ENCODE measurements at regions not wholly inside any gene's neighbourhood (a gene's known extent, or its start where the extent isn't known, plus 50 kb on each side); places are given as distances from the start of the nearest gene placed in this dataset.

GRCh38 chr12:31872831-31873604 lies 86.2 kb upstream of the RESF1 start:
- intact Hi-C loops (cut with DNase I; ENCODE audit: low total_unique reads) = no loop called here
- Histone ChIP-seq H3K27ac (no peak overlapping the region), H3K27me3 (no peaks in the 10 kb centered on the region), H3K9me3 (no peaks in the 10 kb centered on the region), H3K4me1 (peaks cover 0 to 6% (median 0%) of the 10 kb centered on the region in 4 donors), H3K4me3 (no peak overlapping the region), H3K36me3 (no peaks in the 10 kb centered on the region)
- in situ Hi-C loops (cut with MboI; ENCODE audit: low pct_ligation_motif_present in 1 of 4, low pct_unique_long_range_greater_than_20kb in 1 of 4, low sequenced_read_pairs in 3 of 4) = no loop called here
- no peak for DNase-seq
- WGBS, 2 donors (ENCODE audit: low coverage in 1 of 2) = 76 to 78% methylated on average over 13 to 19 of the region's 19 CpGs
- no peak for TF ChIP-seq POLR2AphosphoS5 (IDR thresholded peaks at IDR 0.05)
- TF ChIP-seq POLR2A (IDR thresholded peaks at IDR 0.05) = no peak
- TF ChIP-seq, protein P1, sequence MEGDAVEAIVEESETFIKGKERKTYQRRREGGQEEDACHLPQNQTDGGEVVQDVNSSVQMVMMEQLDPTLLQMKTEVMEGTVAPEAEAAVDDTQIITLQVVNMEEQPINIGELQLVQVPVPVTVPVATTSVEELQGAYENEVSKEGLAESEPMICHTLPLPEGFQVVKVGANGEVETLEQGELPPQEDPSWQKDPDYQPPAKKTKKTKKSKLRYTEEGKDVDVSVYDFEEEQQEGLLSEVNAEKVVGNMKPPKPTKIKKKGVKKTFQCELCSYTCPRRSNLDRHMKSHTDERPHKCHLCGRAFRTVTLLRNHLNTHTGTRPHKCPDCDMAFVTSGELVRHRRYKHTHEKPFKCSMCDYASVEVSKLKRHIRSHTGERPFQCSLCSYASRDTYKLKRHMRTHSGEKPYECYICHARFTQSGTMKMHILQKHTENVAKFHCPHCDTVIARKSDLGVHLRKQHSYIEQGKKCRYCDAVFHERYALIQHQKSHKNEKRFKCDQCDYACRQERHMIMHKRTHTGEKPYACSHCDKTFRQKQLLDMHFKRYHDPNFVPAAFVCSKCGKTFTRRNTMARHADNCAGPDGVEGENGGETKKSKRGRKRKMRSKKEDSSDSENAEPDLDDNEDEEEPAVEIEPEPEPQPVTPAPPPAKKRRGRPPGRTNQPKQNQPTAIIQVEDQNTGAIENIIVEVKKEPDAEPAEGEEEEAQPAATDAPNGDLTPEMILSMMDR (IDR thresholded peaks at IDR 0.05) = no peak
- no peak for TF ChIP-seq EP300 (IDR thresholded peaks at IDR 0.05; ENCODE audit: low read depth)

DNA sequence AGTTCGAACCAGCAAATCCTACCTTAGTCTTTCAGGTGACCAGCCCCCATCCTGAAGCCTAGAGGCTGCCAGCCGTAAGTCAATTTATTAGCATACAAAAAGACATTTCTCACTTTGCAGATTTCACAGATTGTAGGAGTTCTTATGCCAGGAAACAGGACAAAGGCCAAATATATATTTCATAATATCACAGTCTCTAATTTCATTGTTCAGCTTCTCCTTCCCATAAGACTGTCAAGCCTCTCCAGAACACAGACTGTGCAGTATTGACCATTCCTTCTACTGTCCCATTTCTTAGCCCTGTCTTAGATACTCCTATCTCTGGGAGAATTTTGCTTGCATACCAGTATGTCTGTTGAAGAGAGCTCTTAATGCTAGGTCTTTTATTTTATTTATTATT lies 89.2 kb upstream of the RESF1 start:
- no peaks in the 10 kb centered on the region for H3K36me3 ChIP-seq
- no peak overlapping the region for H3K27ac ChIP-seq
- in situ Hi-C loops (cut with MboI; ENCODE audit: low pct_ligation_motif_present in 1 of 4, low pct_unique_long_range_greater_than_20kb in 1 of 4, low sequenced_read_pairs in 3 of 4) (no loop called here), intact Hi-C loops (cut with DNase I; ENCODE audit: low total_unique reads) (no loop called here)
- H3K9me3 ChIP-seq = no peaks in the 10 kb centered on the region
- no peak for TF ChIP-seq POLR2AphosphoS5 (IDR thresholded peaks at IDR 0.05)
- TF ChIP-seq POLR2A (IDR thresholded peaks at IDR 0.05) = no peak
- TF ChIP-seq, protein P1 (IDR thresholded peaks at IDR 0.05) = no peak
- TF ChIP-seq EP300 (IDR thresholded peaks at IDR 0.05; ENCODE audit: low read depth) = no peak
- DNase-seq = no peak
- 91% methylated on average over 2 of the region's 2 CpGs; no CpG with 5 or more reads in 1 of the 2 donors for WGBS, 2 donors (ENCODE audit: low coverage in 1 of 2)
- H3K4me3 ChIP-seq = no peak overlapping the region
- no peaks in the 10 kb centered on the region for H3K27me3 ChIP-seq
- H3K4me1 ChIP-seq = no peaks in the 10 kb centered on the region

DNA sequence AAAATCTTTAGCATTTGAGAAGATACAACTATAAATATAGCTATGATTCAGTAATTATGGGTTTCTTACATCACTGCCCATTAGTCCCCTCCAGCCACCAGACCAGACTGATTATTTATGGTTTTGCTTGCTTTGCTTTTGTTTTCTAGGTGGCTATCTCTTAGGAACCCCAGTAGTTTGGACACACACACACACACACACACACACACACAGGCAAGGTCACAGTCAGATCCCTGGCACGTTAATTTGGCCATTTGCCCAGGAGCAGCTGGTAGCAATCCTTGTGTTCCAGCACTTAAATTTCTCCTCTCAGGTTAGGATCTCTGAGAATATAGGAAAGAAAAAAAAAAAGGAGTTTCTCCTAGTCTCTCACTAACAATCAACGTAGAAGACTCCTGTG lies 90.2 kb upstream of the RESF1 start:
- no peaks in the 10 kb centered on the region for H3K27me3 ChIP-seq
- in situ Hi-C loops (cut with MboI; ENCODE audit: low pct_ligation_motif_present in 1 of 4, low pct_unique_long_range_greater_than_20kb in 1 of 4, low sequenced_read_pairs in 3 of 4) = no loop called here
- H3K27ac ChIP-seq = no peak overlapping the region
- WGBS, 2 donors (ENCODE audit: low coverage in 1 of 2) = 7 to 18% methylated on average over 2 of the region's 2 CpGs
- H3K4me3 ChIP-seq = no peak overlapping the region
- no peaks in the 10 kb centered on the region for H3K36me3 ChIP-seq
- no peaks in the 10 kb centered on the region for H3K9me3 ChIP-seq
- intact Hi-C loops (cut with DNase I; ENCODE audit: low total_unique reads) = no loop called here
- no peaks in the 10 kb centered on the region for H3K4me1 ChIP-seq
- TF ChIP-seq POLR2AphosphoS5 (IDR thresholded peaks at IDR 0.05) (no peak), EP300 (IDR thresholded peaks at IDR 0.05; ENCODE audit: low read depth) (no peak), POLR2A (IDR thresholded peaks at IDR 0.05) (no peak)
- TF ChIP-seq, protein P1 (IDR thresholded peaks at IDR 0.05) = no peak
- DNase-seq = no peak

DNA sequence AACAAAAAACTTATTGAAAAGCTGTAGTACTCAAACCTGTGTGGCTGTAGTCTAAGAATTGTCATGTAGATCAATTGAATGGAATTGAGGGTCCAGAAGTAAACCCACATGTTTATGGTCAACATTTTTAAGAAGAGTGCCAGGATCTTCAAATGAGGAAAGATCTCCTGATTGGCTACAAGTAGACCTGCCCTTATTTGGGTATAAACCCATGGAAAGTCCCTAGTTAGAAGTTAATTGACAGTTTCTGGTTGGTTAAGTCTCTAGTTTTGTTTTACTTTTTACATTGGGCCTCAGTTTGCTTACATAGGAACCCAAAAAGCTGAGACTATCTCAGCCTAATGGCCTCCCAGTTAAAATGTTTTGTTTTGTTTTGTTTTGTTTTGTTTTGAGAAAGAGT lies 91.9 kb upstream of the RESF1 start:
- H3K27ac ChIP-seq = no peak overlapping the region
- intact Hi-C loops (cut with DNase I; ENCODE audit: low total_unique reads) (no loop called here), in situ Hi-C loops (cut with MboI; ENCODE audit: low pct_ligation_motif_present in 1 of 4, low pct_unique_long_range_greater_than_20kb in 1 of 4, low sequenced_read_pairs in 3 of 4) (no loop called here)
- no peaks in the 10 kb centered on the region for H3K4me1 ChIP-seq
- no peak overlapping the region for H3K4me3 ChIP-seq
- no peaks in the 10 kb centered on the region for H3K36me3 ChIP-seq
- H3K27me3 ChIP-seq = no peaks in the 10 kb centered on the region
- TF ChIP-seq POLR2AphosphoS5 (IDR thresholded peaks at IDR 0.05) (no peak), POLR2A (IDR thresholded peaks at IDR 0.05) (no peak), EP300 (IDR thresholded peaks at IDR 0.05; ENCODE audit: low read depth) (no peak)
- TF ChIP-seq, protein P1 (IDR thresholded peaks at IDR 0.05) = no peak
- no peak for DNase-seq
- no peaks in the 10 kb centered on the region for H3K9me3 ChIP-seq

All from transverse colon (tissue), 4 donors.